ENCODE measurements at regions not wholly inside any gene's neighbourhood (a gene's known extent, or its start where the extent isn't known, plus 50 kb on each side); places are given as distances from the start of the nearest gene placed in this dataset.

DNA sequence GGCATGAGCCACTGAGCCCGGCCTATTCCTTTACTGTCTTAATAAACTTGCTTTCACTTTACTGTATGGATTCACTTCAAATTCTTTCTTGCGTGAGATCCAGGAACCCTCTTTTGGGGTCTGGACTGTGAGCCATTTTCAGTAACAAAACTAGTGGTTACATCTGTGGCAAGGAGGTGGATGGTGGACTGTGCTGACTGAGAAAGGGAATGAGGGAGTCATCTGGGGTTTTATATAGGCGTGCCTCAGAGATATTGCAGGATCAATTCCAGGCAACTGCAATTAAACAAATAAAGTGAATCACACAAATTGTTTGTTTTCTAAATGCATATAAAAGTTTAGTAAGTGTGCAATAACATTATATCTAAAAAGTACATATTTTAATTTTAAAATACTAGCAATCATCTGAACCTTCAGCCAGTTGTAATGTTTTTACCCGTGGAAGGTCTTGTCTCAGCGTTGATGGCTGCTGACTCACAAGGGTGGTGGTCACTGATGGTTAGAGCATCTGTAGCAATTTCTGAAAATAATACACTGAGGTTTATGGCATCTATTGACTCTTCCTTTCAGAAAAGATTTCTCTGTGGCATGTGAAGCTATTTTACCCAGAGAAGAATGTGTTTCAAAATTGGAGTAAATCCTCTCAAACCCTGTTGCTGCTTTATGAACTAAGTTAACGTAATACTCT lies 111.4 kb upstream of the FKBP1C start:
- TF ChIP-seq, protein P1, sequence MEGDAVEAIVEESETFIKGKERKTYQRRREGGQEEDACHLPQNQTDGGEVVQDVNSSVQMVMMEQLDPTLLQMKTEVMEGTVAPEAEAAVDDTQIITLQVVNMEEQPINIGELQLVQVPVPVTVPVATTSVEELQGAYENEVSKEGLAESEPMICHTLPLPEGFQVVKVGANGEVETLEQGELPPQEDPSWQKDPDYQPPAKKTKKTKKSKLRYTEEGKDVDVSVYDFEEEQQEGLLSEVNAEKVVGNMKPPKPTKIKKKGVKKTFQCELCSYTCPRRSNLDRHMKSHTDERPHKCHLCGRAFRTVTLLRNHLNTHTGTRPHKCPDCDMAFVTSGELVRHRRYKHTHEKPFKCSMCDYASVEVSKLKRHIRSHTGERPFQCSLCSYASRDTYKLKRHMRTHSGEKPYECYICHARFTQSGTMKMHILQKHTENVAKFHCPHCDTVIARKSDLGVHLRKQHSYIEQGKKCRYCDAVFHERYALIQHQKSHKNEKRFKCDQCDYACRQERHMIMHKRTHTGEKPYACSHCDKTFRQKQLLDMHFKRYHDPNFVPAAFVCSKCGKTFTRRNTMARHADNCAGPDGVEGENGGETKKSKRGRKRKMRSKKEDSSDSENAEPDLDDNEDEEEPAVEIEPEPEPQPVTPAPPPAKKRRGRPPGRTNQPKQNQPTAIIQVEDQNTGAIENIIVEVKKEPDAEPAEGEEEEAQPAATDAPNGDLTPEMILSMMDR (conservative IDR thresholded peaks at IDR 0.05; ENCODE audit: low read length), result no peak
- TF ChIP-seq EZH2phosphoT487 (IDR thresholded peaks at IDR 0.05; ENCODE audit: borderline replicate concordance), result no peak
- no peaks in the 10 kb centered on the region for H3K4me1 ChIP-seq (ENCODE audit: insufficient read depth, low read length, poor library complexity, severe bottlenecking)
- H3K79me2 ChIP-seq (ENCODE audit: insufficient read depth, low read length), result no peaks in the 10 kb centered on the region
- no peaks in the 10 kb centered on the region for H4K20me1 ChIP-seq (ENCODE audit: insufficient read depth, low read length, poor library complexity, severe bottlenecking)
- no peaks in the 10 kb centered on the region for H3K27me3 ChIP-seq (ENCODE audit: insufficient read depth, low read length, poor library complexity, severe bottlenecking)
- H2AFZ ChIP-seq (ENCODE audit: low read length), result no peak overlapping the region
- H3K9me3 ChIP-seq (ENCODE audit: insufficient read depth, low read depth, low read length), result no peaks in the 10 kb centered on the region
- H3K4me3 ChIP-seq (ENCODE audit: low read length, poor library complexity, severe bottlenecking), result no peak overlapping the region
- no peak overlapping the region for H3K9ac ChIP-seq (ENCODE audit: low read depth, low read length, poor library complexity, severe bottlenecking)
- no peak overlapping the region for H3K4me2 ChIP-seq (ENCODE audit: low read depth, low read length, poor library complexity, severe bottlenecking)
- no peaks in the 10 kb centered on the region for H3K9me2 ChIP-seq (replicated peaks; ENCODE audit: low read depth, low read length)
- no peaks in the 10 kb centered on the region for H3F3A ChIP-seq (ENCODE audit: low read depth)
- H3K36me3 ChIP-seq (ENCODE audit: insufficient read depth, low read length), result no peaks in the 10 kb centered on the region

DNA sequence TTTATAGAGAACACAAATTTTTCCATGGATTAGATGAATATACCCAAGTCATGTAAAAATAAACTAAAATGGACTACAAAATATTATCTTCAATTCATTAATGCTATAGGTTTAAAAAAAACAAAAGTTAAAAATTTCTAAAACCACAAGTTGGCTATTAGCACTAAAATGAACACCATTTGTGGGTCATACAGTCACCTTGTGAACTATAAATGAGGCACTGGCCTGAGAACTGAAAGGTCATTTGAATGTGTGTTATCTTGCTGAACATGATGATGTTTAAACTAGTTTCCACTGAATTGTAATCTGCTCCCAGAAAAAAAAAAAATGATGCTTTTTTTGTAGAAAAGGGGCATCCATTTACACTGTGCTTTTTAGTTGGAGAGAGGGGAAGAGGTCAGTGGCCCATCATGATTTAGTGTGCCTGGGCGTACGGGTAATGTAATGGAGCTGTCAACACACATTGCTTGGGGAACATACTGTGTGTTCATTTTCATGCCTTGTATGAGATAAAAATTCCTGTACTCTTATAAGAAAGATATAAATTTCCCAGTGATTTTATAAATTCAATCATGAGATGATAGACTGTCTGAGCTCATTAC lies 96.6 kb upstream of the FKBP1C start:
- Histone ChIP-seq H3K36me3 (ENCODE audit: insufficient read depth, low read length) (no peaks in the 10 kb centered on the region), H3K4me2 (ENCODE audit: low read depth, low read length, poor library complexity, severe bottlenecking) (no peak overlapping the region), H3K4me3 (ENCODE audit: low read length, poor library complexity, severe bottlenecking) (no peak overlapping the region), H3K4me1 (ENCODE audit: insufficient read depth, low read length, poor library complexity, severe bottlenecking) (no peaks in the 10 kb centered on the region), H2AFZ (ENCODE audit: low read length) (no peak overlapping the region), H3F3A (ENCODE audit: low read depth) (no peaks in the 10 kb centered on the region), H3K79me2 (ENCODE audit: insufficient read depth, low read length) (no peaks in the 10 kb centered on the region), H3K9me2 (replicated peaks; ENCODE audit: low read depth, low read length) (no peaks in the 10 kb centered on the region), H3K9ac (ENCODE audit: low read depth, low read length, poor library complexity, severe bottlenecking) (no peak overlapping the region), H4K20me1 (ENCODE audit: insufficient read depth, low read length, poor library complexity, severe bottlenecking) (no peaks in the 10 kb centered on the region), H3K27me3 (ENCODE audit: insufficient read depth, low read length, poor library complexity, severe bottlenecking) (no peaks in the 10 kb centered on the region), H3K9me3 (ENCODE audit: insufficient read depth, low read depth, low read length) (no peaks in the 10 kb centered on the region)
- no peak for TF ChIP-seq EZH2phosphoT487 (IDR thresholded peaks at IDR 0.05; ENCODE audit: borderline replicate concordance)
- TF ChIP-seq, protein P1 (conservative IDR thresholded peaks at IDR 0.05; ENCODE audit: low read length), result no peak

DNA sequence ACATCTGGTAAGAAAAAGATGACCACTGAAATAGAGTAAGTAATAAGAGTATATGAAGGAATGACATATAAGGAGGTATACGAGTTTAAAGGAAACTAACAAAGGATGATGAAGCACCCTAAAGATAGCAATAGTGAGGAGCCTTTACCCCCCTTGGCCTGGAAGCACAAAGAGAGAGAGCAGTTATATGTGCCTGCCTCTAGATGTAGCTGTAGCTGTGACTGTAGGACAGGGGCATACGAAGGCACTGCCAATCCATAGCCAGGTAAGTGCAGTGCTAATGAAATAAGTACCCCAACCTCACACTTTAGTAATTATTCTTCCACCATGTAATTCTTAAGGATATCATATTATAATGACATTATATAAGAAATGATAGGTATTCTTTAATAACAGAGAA lies 90.1 kb upstream of the FKBP1C start:
- no peaks in the 10 kb centered on the region for H3K36me3 ChIP-seq (ENCODE audit: insufficient read depth, low read length)
- no peaks in the 10 kb centered on the region for H3K27me3 ChIP-seq (ENCODE audit: insufficient read depth, low read length, poor library complexity, severe bottlenecking)
- no peaks in the 10 kb centered on the region for H3K9me2 ChIP-seq (replicated peaks; ENCODE audit: low read depth, low read length)
- TF ChIP-seq EZH2phosphoT487 (IDR thresholded peaks at IDR 0.05; ENCODE audit: borderline replicate concordance), result no peak
- TF ChIP-seq, protein P1 (conservative IDR thresholded peaks at IDR 0.05; ENCODE audit: low read length), result no peak
- H3K4me1 ChIP-seq (ENCODE audit: insufficient read depth, low read length, poor library complexity, severe bottlenecking), result no peaks in the 10 kb centered on the region
- H3K9ac ChIP-seq (ENCODE audit: low read depth, low read length, poor library complexity, severe bottlenecking), result no peak overlapping the region
- no peaks in the 10 kb centered on the region for H3F3A ChIP-seq (ENCODE audit: low read depth)
- no peak overlapping the region for H3K4me2 ChIP-seq (ENCODE audit: low read depth, low read length, poor library complexity, severe bottlenecking)
- H2AFZ ChIP-seq (ENCODE audit: low read length), result no peak overlapping the region
- H4K20me1 ChIP-seq (ENCODE audit: insufficient read depth, low read length, poor library complexity, severe bottlenecking), result no peaks in the 10 kb centered on the region
- H3K9me3 ChIP-seq (ENCODE audit: insufficient read depth, low read depth, low read length), result no peaks in the 10 kb centered on the region
- no peak overlapping the region for H3K4me3 ChIP-seq (ENCODE audit: low read length, poor library complexity, severe bottlenecking)
- H3K79me2 ChIP-seq (ENCODE audit: insufficient read depth, low read length), result no peaks in the 10 kb centered on the region
